Fibroblast of lung (primary cell): ENCODE measurements at regions not wholly inside any gene's neighbourhood (a gene's known extent, or its start where the extent isn't known, plus 50 kb on each side); places are given as distances from the start of the nearest gene placed in this dataset.

Experiments
- EZH2 ChIP-seq: IDR thresholded peaks from 2 replicates; pipeline ENCODE4 v1.5.1; 2012; ENCODE audit warnings: low read length, control low read depth, mild to moderate bottlenecking; ENCODE audit errors: missing control alignments
- TF ChIP-seq, protein P1 (sequence below), 2 donors: IDR thresholded peaks in 1 of 2; conservative IDR thresholded peaks in 1 of 2; 1 replicate in 1 of 2; 2 replicates in 1 of 2; pipeline ENCODE4 v1.5.1; 2011 to 2012; ENCODE audit warnings: low read length in 2 of 2, control low read depth in 1 of 2, inconsistent platforms in 1 of 2, low read depth in 1 of 2, mild to moderate bottlenecking in 1 of 2

DNA sequence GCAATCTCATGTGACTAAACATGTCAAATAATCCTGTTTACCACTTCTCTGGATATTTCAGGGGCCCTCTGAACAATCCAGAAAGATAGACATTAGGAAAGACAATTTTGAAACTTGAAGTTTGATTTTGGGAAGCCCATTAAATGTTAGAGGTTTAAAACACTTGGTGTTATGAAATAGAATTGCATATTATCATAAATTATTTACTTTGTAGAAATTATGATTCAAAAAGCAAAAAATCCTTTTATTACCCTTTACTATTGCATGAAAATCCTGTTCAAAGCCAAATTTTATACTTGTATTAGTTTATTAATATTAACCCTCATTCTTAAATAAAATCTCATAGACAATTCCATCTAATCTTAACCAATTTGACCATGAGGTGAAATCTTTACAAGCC, 1091.5 kb upstream of the ALCAM start:
- no peak for TF ChIP-seq EZH2
- TF ChIP-seq, protein P1, sequence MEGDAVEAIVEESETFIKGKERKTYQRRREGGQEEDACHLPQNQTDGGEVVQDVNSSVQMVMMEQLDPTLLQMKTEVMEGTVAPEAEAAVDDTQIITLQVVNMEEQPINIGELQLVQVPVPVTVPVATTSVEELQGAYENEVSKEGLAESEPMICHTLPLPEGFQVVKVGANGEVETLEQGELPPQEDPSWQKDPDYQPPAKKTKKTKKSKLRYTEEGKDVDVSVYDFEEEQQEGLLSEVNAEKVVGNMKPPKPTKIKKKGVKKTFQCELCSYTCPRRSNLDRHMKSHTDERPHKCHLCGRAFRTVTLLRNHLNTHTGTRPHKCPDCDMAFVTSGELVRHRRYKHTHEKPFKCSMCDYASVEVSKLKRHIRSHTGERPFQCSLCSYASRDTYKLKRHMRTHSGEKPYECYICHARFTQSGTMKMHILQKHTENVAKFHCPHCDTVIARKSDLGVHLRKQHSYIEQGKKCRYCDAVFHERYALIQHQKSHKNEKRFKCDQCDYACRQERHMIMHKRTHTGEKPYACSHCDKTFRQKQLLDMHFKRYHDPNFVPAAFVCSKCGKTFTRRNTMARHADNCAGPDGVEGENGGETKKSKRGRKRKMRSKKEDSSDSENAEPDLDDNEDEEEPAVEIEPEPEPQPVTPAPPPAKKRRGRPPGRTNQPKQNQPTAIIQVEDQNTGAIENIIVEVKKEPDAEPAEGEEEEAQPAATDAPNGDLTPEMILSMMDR (conservative IDR thresholded peaks at IDR 0.05 in 1 of 2, IDR thresholded peaks at IDR 0.05 in 1 of 2; ENCODE audit: low read depth in 1 of 2, low read length in 2 of 2): no peak
